ENCODE measurements at regions not wholly inside any gene's neighbourhood (a gene's known extent, or its start where the extent isn't known, plus 50 kb on each side); places are given as distances from the start of the nearest gene placed in this dataset.

GRCh38 chr17:77686903-77687302 is 271.6 kb upstream of the TNRC6C start:
- H3K27me3 ChIP-seq (ENCODE audit: control insufficient read depth, insufficient read depth, low read length), result peaks cover 6% of the 10 kb centered on the region
- H3K9me3 ChIP-seq (ENCODE audit: control insufficient read depth, insufficient read depth, low read depth, low read length), result no peaks in the 10 kb centered on the region
- H3K4me3 ChIP-seq (ENCODE audit: low read depth, low read length), result no peak overlapping the region
- no peaks in the 10 kb centered on the region for H3K36me3 ChIP-seq (ENCODE audit: control insufficient read depth, insufficient read depth, low read length)
- peaks cover 10% of the 10 kb centered on the region for H3K4me1 ChIP-seq (ENCODE audit: control insufficient read depth, insufficient read depth, low read length)
- no peak overlapping the region for H3K27ac ChIP-seq (ENCODE audit: low read depth, low read length)
- H3K9ac ChIP-seq (ENCODE audit: low read length), result no peak overlapping the region

DNA sequence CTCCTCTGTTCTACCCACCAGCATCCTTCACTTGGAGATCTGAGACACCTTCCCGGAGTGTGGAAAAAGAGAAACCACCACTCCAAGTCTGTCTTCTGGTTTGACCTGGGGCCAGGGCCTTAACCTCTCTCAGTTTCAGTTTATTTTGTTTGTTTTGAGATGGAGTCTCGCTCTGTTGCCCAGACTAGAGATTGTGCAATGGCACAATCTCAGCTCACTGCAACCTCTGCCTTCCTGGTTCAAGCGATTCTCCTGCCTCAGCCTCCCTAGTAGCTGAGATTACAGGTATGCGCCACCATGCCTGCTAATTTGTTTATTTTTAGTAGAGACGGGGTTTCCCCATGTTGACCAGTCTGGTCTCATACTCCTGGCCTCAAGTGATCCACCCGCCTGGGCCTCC is 271.1 kb upstream of the TNRC6C start:
- H3K27ac ChIP-seq (ENCODE audit: low read depth, low read length), result no peak overlapping the region
- H3K36me3 ChIP-seq (ENCODE audit: control insufficient read depth, insufficient read depth, low read length), result no peaks in the 10 kb centered on the region
- peaks cover 6% of the 10 kb centered on the region for H3K27me3 ChIP-seq (ENCODE audit: control insufficient read depth, insufficient read depth, low read length)
- H3K9ac ChIP-seq (ENCODE audit: low read length), result no peak overlapping the region
- no peaks in the 10 kb centered on the region for H3K9me3 ChIP-seq (ENCODE audit: control insufficient read depth, insufficient read depth, low read depth, low read length)
- peaks cover 10% of the 10 kb centered on the region for H3K4me1 ChIP-seq (ENCODE audit: control insufficient read depth, insufficient read depth, low read length)
- no peak overlapping the region for H3K4me3 ChIP-seq (ENCODE audit: low read depth, low read length)

GRCh38 chr17:77687921-77688320 is 270.6 kb upstream of the TNRC6C start:
- Histone ChIP-seq H3K4me3 (ENCODE audit: low read depth, low read length) (no peak overlapping the region), H3K36me3 (ENCODE audit: control insufficient read depth, insufficient read depth, low read length) (no peaks in the 10 kb centered on the region), H3K9me3 (ENCODE audit: control insufficient read depth, insufficient read depth, low read depth, low read length) (no peaks in the 10 kb centered on the region), H3K27ac (ENCODE audit: low read depth, low read length) (no peak overlapping the region), H3K27me3 (ENCODE audit: control insufficient read depth, insufficient read depth, low read length) (peaks cover 9% of the 10 kb centered on the region), H3K9ac (ENCODE audit: low read length) (no peak overlapping the region), H3K4me1 (ENCODE audit: control insufficient read depth, insufficient read depth, low read length) (peaks cover 10% of the 10 kb centered on the region)

- H3K27me3 ChIP-seq (ENCODE audit: control insufficient read depth, insufficient read depth, low read length), result peaks cover 13% of the 10 kb centered on the region
- no peaks in the 10 kb centered on the region for H3K9me3 ChIP-seq (ENCODE audit: control insufficient read depth, insufficient read depth, low read depth, low read length)
- H3K4me1 ChIP-seq (ENCODE audit: control insufficient read depth, insufficient read depth, low read length), result peaks cover 13% of the 10 kb centered on the region
- no peak overlapping the region for H3K4me3 ChIP-seq (ENCODE audit: low read depth, low read length)
- no peak overlapping the region for H3K9ac ChIP-seq (ENCODE audit: low read length)
- no peaks in the 10 kb centered on the region for H3K36me3 ChIP-seq (ENCODE audit: control insufficient read depth, insufficient read depth, low read length)
- no peak overlapping the region for H3K27ac ChIP-seq (ENCODE audit: low read depth, low read length)
Observed at GRCh38 chr17:77688369-77688768, 270.1 kb upstream of the TNRC6C start.

DNA sequence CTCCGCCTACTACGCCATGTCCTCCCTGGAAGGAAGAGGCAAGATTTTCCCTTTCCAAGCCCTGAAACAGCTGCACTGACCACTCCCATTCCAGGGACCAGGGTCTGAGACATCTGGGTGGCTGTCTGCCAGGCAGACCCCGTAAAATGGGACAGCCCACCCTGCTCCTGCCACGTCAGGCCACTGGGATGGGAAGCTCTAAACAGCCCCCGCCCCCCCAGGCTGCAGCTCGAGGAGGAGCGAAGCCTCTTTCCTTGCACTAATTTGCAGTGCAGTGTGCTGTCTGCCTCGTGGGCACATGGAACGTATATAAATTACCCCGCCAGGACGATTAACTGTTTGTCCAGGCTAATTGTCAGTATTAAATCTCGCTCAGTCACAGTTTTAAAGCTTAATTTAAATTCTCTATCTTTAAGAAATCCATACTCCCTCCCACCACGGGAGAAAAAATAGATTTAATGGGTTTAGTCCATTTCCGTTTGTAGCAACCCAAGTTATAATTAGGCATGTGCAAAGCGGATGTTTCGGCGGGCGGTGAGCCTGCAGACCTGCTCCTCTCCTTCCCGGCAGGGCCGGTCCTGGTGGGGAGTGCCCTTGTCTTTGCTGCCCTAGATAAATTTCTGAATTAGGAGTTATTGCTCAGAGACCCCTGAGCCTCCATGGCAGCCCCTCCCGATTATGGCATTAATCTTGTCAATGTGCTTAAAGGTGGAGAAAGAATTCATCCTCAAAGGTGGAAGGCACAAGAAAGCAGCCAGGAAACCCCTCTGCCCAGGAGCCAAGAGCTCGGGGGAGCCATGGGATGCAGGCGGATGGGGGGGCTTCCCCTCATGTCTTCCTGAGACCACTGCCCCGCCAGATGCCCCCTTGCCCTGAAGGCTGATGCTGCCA is 268.0 kb upstream of the TNRC6C start:
- Histone ChIP-seq H3K4me3 (ENCODE audit: low read depth, low read length) (no peak overlapping the region), H3K36me3 (ENCODE audit: control insufficient read depth, insufficient read depth, low read length) (no peaks in the 10 kb centered on the region), H3K9ac (ENCODE audit: low read length) (no peak overlapping the region), H3K27me3 (ENCODE audit: control insufficient read depth, insufficient read depth, low read length) (peaks cover 35% of the 10 kb centered on the region), H3K4me1 (ENCODE audit: control insufficient read depth, insufficient read depth, low read length) (peaks cover 9% of the 10 kb centered on the region), H3K27ac (ENCODE audit: low read depth, low read length) (no peak overlapping the region), H3K9me3 (ENCODE audit: control insufficient read depth, insufficient read depth, low read depth, low read length) (no peaks in the 10 kb centered on the region)

- H3K36me3 ChIP-seq (ENCODE audit: control insufficient read depth, insufficient read depth, low read length), result no peaks in the 10 kb centered on the region
- peaks cover 44% of the 10 kb centered on the region for H3K27me3 ChIP-seq (ENCODE audit: control insufficient read depth, insufficient read depth, low read length)
- no peaks in the 10 kb centered on the region for H3K9me3 ChIP-seq (ENCODE audit: control insufficient read depth, insufficient read depth, low read depth, low read length)
- H3K4me1 ChIP-seq (ENCODE audit: control insufficient read depth, insufficient read depth, low read length), result peaks cover 13% of the 10 kb centered on the region
- no peak overlapping the region for H3K27ac ChIP-seq (ENCODE audit: low read depth, low read length)
- H3K9ac ChIP-seq (ENCODE audit: low read length), result no peak overlapping the region
- H3K4me3 ChIP-seq (ENCODE audit: low read depth, low read length), result no peak overlapping the region
Observed at GRCh38 chr17:77691216-77692085, 267.1 kb upstream of the TNRC6C start.

DNA sequence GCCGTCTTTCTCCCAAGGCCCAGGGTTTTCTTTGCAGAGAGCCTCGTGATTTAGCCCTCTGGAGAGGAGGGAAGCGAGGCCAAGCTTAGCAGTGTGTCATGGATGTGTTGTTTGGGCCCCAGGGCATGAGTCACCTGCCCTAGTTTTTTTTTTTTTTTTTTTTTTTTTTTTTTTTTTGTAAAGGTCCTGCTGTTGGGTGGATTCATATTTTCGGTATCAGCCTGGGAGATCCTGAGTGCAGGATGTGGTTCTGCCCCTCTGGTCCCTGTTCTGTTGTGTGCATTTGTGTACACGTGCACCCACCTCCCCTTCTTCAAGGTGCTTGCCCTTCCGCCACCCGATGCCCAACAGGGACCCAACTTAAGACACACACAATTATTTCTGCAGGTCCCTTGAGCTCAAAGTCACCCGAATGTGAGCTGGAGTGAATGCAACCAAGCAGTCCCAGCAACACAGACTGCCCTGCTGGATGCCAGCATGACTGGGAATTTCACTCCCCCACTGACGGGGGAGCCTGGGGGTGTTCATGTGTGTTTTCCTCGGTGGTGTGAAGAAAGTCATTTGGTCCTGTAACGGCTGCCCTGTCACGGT is 265.8 kb upstream of the TNRC6C start:
- Histone ChIP-seq H3K4me1 (ENCODE audit: control insufficient read depth, insufficient read depth, low read length) (peaks cover 24% of the 10 kb centered on the region), H3K27me3 (ENCODE audit: control insufficient read depth, insufficient read depth, low read length) (peaks cover 56% of the 10 kb centered on the region), H3K9ac (ENCODE audit: low read length) (no peak overlapping the region), H3K9me3 (ENCODE audit: control insufficient read depth, insufficient read depth, low read depth, low read length) (no peaks in the 10 kb centered on the region), H3K4me3 (ENCODE audit: low read depth, low read length) (no peak overlapping the region), H3K27ac (ENCODE audit: low read depth, low read length) (no peak overlapping the region), H3K36me3 (ENCODE audit: control insufficient read depth, insufficient read depth, low read length) (no peaks in the 10 kb centered on the region)

GRCh38 chr17:77693301-77693700 is 265.2 kb upstream of the TNRC6C start:
- no peak overlapping the region for H3K9ac ChIP-seq (ENCODE audit: low read length)
- H3K9me3 ChIP-seq (ENCODE audit: control insufficient read depth, insufficient read depth, low read depth, low read length), result no peaks in the 10 kb centered on the region
- no peaks in the 10 kb centered on the region for H3K36me3 ChIP-seq (ENCODE audit: control insufficient read depth, insufficient read depth, low read length)
- peaks cover 63% of the 10 kb centered on the region for H3K27me3 ChIP-seq (ENCODE audit: control insufficient read depth, insufficient read depth, low read length)
- H3K27ac ChIP-seq (ENCODE audit: low read depth, low read length), result no peak overlapping the region
- no peak overlapping the region for H3K4me3 ChIP-seq (ENCODE audit: low read depth, low read length)
- peaks cover 25% of the 10 kb centered on the region for H3K4me1 ChIP-seq (ENCODE audit: control insufficient read depth, insufficient read depth, low read length)

DNA sequence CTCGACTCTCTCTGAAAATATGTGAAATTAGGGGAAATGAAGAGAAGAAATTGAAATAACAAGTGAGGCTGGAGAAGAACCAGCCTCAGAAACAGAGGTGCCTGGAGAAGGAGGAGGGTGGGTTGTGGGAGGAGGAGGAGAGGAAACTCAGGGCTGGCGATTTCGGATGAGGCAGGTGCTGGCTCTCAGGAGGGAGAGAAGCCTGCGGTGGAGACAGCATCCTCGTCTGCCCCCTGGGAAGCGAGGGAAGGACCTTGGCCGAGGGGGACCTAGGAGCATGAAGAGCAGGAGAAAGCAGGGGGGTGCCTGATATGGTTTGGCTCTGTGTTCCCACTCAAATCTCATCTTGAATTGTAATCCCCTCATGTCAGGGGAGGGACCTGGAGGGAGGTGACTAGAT is 264.7 kb upstream of the TNRC6C start:
- peaks cover 68% of the 10 kb centered on the region for H3K27me3 ChIP-seq (ENCODE audit: control insufficient read depth, insufficient read depth, low read length)
- H3K4me3 ChIP-seq (ENCODE audit: low read depth, low read length), result no peak overlapping the region
- no peaks in the 10 kb centered on the region for H3K36me3 ChIP-seq (ENCODE audit: control insufficient read depth, insufficient read depth, low read length)
- H3K27ac ChIP-seq (ENCODE audit: low read depth, low read length), result no peak overlapping the region
- no peak overlapping the region for H3K9ac ChIP-seq (ENCODE audit: low read length)
- H3K4me1 ChIP-seq (ENCODE audit: control insufficient read depth, insufficient read depth, low read length), result peaks cover 25% of the 10 kb centered on the region
- H3K9me3 ChIP-seq (ENCODE audit: control insufficient read depth, insufficient read depth, low read depth, low read length), result no peaks in the 10 kb centered on the region

DNA sequence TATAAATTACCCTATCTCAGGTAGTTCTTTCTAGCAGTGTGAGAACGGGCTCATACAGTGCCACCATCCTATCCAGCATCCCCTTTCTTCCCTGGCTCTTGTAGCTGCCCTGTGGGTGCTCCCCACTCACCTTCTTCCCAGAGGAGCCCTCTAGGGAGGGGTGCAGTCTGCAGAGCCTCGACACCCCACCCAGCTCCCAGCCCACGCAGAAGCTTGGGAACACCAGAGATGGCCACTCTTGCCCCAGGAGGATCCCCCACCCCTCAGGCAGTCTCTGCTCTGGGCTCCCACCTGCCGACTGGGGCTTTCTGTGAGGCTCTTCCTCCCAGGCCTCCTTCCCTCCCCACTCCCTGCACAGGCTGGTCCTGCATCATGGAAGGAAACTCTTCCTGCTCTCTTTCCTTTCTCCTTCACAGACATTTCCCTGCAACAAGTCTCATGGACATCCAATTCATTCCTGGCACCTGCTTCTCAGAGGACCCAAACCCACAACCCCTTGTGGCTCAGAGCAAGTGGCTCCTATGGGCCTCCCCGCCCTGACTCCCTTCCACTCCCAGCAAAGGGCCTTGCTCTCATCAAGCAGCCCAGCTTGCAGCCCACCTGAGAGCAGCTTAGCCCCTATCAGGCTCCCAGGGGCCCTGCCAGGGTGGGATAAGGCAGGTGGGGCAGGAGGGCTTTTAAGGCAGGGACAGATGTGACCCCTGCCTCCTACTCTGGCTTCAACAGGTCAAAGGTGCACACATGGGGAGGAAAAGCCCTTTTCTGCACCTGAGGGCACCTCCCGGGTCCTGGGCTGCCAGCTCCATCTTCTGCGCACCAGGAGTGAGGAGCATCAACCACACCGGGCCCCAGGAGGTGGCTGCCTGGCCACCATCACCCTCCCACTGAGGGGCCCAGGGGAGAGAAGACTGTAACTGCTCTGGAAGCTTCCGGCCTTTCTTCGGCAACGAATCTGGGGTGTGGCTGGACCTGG is 263.8 kb upstream of the TNRC6C start:
- no peaks in the 10 kb centered on the region for H3K36me3 ChIP-seq (ENCODE audit: control insufficient read depth, insufficient read depth, low read length)
- H3K4me3 ChIP-seq (ENCODE audit: low read depth, low read length), result no peak overlapping the region
- H3K9me3 ChIP-seq (ENCODE audit: control insufficient read depth, insufficient read depth, low read depth, low read length), result no peaks in the 10 kb centered on the region
- peaks cover 68% of the 10 kb centered on the region for H3K27me3 ChIP-seq (ENCODE audit: control insufficient read depth, insufficient read depth, low read length)
- H3K27ac ChIP-seq (ENCODE audit: low read depth, low read length), result no peak overlapping the region
- peaks cover 25% of the 10 kb centered on the region for H3K4me1 ChIP-seq (ENCODE audit: control insufficient read depth, insufficient read depth, low read length)
- no peak overlapping the region for H3K9ac ChIP-seq (ENCODE audit: low read length)
